Medulla oblongata (tissue), 1 donor: ENCODE measurements at regions not wholly inside any gene's neighbourhood (a gene's known extent, or its start where the extent isn't known, plus 50 kb on each side); places are given as distances from the start of the nearest gene placed in this dataset.

ENCODE experiments used
- DNase-seq: peaks from one replicate; pipeline ENCODE4 v3.0.0-alpha.2; 2015; ENCODE audit errors: extremely low spot score

DNA sequence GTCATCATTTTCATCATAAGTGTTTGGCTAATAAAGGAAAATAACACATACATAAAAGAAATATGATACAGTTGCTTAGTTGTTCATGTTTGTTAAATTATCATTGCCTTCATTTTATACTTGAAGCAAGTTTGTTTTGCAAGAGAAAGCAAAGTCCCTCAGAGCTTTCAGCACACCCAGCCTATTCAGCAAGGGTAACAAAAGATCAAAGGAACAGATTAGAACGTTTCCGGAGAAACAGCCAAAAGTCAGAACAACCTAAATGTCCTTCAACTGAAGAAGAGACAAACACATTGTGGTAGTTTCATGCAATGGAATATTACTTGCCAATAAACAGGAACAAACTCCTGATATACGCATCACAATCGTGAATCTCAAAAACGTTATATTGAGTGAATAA, 380.7 kb downstream of the MZT1 start:
- no peak for DNase-seq

DNA sequence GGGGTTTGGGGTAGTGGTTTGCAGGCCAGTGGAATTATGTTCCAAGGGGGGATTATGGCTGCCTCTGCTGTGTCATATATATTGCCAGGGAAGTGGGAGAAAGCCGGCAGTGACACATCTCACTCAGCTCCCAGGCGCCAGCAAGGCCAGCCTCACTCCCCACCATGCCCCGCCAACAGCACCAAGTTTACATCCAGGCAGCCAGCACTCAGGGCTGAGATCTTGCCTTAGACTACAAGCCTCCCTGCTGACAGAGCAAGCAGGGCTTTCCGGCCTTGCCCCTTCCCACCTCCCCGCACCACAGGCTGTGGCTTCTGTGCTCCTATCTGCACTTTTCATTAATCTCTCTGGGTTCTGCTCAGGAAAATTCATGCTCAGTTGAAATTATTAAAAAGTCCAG, 385.1 kb downstream of the MZT1 start:
- DNase-seq: no peak

DNA sequence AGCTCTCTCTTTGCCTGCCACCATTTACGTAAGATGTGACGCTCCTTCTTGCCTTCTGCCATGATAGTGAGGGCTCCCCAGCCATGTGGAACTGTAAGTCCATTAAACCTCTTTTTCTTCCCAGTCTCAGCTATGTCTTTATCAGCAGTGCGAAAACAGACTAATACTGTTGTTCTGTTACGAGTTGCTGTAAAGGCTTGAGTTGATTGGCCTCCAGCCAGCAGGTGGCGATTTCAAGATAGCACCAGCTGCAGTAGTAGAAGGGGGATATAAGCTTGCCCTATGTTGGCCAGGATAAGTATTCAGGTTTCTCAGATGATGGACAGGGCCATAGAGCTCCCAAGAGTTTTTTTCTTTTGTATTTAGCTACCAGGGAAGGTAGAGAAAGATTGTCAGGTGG, 385.5 kb downstream of the MZT1 start:
- DNase-seq: no peak

DNA sequence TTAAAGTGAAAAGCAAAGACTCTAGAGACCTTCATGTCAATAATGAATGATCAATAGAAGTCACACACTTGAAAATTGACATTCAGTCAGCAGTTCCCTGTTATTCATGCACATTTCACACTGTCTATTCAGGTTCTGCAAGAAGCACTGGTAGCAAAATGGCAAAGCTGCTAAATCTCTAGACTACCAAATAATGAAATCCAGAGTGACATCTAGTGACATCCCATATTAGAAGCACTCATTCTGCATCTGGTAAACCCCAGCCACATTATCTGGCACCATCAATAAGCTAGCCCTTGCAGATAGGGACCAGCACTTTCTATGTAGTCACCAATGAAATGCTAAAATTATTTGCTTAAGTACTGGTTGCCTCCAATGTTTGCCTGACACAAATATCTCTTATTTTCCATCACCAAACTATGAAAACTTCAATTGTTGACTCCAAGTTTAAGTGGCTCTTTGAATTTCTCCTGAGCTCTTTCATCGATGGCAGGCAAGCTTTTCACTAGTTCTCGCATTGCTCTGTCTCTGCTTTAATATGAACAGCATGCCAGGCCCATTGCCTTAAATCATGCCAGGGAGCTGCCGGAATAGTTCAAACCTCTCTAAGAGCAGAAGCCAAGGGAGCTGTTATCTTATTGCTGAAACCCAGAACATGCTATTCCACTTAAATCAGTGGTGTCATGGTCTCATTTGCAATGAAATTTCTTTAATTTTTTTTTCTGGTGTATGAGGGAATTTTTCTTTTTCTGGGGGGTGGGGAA, 409.9 kb downstream of the MZT1 start:
- peak; percentile 49 for DNase-seq

DNA sequence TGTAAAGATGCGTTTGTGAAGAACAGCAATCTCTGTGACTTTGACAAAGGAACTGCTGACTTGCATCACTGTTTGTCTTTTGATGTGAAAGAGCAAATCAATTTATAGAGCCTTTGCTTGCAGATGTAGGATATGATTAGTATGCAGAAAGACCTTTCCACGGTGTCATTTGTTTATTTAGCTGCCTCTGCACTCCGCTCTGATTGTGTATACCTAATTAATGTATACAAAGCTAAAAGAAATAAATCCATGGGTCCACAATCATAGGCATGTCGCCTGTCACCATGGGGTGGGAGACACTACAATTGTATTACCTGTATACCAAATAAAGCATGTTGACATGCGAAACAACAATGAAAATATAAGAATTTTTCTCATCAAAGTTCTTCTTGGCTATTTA, 410.7 kb downstream of the MZT1 start:
- DNase-seq: no peak

DNA sequence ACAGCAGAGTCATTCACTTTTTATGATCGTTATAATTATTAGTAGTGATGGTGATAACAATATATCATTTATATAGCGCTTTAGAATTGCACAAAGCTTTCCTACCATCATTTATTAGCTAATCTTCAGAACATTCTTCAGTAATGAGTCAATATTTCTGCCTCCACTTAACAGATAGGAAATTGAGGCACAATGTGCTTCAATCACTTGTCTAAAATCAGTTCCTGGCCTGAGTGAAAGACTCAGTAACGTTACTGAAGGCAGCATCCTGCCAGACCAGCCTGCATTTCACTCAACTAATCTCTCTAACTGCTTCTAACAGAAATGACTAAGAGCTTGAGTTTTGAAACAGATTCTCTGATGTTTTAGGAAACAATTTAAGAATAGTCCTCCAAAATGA, 412.1 kb downstream of the MZT1 start:
- DNase-seq: no peak

DNA sequence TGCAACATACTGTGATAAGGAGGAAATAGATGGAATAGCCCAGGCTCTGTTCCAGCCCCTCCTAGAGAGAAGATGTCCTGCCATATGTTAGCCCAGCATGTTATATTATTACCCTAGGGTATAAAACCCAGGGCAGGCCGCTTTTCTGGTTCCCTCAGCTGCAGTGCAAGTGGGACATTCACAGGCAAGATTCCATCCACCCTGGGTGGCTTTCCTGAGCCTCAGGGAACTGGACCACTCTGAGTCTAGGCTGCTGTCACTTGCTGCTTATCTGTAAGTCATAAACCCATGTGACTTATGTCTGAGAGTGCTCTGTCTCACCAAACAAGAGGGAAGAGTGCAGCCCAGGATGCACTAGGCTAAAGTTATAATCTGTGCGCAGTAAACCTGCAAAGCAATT, 413.2 kb downstream of the MZT1 start:
- DNase-seq: no peak

DNA sequence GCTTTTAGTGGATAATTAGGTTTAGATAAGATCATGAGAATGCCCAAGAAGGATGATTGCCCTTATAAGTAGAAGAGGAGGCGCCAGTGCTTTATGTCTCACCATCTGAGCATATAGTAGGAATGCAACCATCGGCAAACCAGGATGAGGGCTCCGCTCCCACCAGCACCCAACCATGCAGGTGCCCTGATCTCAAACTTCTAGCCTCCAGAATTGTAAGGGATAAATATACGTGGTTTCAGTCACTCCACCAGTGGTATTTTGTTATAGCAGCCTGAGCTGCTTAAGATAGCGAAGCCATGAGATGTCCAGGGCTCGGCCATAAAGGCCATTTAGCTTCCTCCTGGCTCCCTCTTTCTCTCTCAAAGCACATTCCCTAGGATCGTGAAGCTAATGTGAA, 413.9 kb downstream of the MZT1 start:
- DNase-seq: no peak

DNA sequence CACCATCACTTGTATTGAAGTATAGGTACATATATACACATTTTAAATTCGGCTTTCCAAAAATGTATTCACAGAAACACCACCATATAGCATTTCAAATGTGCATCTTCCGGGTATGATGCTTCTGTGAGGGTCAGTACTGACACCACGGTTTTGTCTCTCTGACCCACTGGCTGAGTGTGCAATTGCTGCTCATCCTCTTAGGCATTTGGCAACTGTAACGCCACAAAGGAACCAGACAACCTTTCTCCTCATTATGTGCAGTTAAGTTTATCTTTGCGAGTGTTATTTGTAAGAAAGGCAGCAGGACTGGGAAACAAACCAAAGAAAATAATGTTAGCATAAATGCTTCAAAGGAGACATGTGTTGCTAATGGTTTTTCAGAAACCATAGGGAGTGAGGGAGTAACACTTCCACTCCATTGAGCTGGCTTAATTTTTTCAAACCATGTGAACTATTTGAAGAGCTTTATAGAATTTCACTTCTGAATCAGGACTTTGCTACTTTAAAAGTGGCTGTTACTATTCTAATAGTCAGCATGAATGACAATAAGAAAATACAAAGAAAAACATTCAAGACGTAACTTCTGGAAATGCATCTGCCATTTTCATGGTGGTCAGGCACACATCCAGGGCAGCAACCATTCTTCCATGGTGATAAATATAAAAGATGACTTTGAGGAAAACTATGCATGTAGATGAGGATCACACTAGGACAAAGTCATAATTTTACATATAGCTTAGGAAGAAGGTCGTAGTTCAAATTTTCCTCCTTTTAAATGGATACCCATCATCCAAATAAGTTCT, 423.3 kb downstream of the MZT1 start:
- no peak for DNase-seq

DNA sequence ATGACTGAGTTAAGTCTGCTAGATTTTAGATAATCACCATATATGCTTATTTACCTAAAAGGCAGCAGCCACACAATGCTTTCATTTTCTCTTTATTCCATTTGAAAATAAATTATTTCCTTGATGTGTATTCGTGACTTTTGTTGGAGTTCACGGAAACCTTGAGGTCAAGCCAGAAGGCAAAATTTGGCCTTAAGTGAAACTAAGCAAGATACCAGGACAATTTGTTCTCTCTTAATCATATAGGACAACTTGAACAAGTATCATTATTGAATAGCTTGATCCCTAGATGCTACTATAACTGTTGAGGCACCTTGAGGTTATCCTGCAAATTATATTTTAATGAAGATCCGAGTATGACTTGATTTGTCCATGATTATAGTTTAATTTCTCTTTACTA, 429.2 kb upstream of the DACH1 start:
- DNase-seq: no peak

DNA sequence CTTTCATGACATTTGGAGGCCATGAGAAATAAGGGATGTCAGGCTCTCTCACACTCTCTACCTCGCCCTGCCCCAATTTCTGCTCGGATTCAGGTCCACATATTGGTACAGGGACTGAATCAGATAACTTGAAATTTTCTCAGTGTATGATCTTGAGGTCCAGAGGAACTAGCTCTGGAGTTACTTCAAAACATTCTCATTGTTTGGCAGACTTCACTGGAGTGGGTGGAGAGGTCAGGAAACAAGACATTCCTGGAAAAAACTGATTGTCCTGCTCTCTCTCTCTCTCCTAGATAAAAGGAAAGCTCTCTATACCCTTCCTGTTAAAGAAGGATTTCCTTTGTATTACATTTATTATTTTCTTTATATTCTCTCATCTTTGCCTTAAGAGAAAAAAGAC, 428.1 kb upstream of the DACH1 start:
- DNase-seq: no peak

DNA sequence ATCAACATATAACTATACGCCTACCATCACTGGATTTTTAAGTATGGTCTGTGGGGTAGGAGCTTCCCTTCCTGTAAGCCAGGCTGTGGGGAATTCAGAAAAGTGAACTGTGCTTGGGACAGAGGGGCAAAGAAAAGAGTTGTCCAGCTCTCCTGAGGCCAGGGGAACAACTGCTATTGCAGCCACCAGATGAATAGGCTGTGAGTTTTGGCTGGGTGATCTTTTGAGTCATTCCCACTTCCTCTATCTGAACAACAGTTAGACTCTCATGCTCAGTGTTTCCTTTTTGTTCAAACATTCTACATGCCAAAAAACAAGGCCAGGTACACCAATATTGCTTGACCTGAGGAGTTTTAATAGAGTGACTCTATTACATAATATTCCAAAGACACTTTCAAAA, 426.2 kb upstream of the DACH1 start:
- DNase-seq: no peak

DNA sequence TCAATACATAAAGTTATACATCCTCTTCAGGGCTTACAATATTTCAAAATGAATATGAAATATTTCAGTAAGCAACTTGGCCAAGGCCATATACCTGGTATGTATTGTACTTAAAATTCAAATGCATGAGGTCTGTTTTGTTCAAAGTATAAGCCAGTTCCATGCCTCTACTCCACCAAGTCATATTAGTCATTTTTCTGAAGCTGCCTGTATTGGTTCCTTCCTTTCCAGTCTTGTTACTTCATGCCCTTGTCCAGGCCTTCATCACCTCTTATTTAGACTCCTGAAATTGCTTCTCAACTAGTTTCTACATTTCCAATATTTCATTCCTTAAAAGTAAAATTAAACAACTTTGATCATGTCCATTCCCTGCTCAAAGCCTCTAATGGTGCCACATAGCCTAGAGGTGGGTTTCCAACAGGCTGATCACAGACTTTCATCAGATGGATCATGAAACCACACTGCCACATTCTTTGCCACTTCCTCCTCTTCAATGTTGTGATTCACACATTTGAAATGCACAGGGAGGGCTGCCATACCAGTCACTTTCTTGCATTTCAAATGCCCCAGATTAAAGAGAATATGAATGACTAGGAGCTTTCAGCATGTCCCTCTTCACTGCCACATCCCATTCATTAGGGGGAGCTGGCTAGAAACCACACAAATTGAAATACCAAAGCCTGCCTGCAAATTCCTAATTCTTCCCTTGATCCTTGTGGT, 424.1 kb upstream of the DACH1 start:
- no peak for DNase-seq

DNA sequence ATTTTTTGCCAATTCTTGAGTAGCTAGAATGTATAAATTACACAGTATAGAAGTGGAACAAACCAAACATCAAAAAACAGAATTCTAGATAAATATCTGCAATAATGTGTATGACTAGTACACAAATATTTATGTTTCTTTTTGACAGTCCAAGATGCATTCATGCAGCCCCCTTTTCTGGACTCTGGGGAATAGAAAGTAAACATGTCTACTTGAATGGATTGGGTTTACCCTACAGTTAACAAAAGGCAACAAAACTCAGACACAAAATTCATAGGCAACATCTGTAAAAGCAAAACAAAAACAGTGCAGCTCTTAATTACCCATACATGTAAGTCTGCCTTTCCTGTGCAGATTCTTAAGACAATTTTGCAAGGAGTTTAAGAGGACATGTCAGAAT, 419.4 kb upstream of the DACH1 start:
- DNase-seq: no peak

DNA sequence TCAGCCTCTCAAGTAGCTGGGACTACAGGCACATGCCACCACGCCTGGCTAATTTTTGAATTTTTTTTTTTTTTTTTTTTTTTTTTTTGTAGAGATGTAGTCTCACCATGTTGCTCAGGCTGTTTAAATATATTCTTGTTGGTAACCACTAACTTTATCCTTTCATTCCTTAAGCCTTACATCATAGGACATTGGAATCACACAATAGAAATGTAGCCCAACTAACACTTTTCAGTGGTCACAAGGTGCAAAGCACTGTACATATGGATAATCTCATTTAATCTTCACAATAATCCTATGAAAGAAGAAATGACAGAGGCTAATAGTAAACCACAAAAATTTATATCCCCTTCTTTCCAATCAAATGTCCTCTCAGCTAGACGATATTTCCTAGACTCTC, 417.8 kb upstream of the DACH1 start:
- no peak for DNase-seq

DNA sequence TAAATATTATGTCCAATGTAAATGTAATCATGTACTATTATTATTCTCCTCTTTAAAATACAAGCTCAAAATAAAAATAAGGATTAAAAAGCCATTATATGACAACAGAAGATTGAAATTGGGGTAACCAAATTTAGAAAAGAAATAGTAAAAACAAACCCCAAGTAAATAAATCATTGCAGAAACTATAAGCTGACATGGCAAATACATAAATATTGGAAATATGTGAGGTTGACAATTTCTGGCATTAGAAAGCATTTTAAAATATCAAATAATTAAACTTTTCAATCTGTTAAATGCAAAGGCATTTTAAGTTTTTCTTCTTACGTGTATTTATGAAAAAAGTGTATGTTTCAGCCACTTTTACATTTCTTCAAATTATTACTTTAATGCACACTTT, 394.7 kb upstream of the DACH1 start:
- no peak for DNase-seq

DNA sequence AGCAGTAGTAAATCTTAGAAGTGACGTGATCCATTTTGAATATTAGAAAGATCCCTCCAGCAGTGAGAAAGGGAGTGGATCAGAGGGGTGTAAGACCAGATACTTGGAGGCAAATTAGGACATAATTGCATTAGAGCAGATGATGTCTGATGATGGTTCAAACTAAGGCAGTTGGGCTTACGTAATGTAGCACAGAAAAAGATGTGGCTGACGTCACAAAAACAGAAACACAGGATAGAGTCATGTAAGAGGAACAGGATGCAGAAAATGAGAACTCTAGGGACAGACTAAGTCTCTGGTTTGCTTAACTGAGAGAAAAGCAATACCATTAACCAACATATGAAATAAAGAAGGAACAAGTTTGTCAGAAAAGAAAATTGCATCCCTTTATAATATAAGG, 392.5 kb upstream of the DACH1 start:
- no peak for DNase-seq

DNA sequence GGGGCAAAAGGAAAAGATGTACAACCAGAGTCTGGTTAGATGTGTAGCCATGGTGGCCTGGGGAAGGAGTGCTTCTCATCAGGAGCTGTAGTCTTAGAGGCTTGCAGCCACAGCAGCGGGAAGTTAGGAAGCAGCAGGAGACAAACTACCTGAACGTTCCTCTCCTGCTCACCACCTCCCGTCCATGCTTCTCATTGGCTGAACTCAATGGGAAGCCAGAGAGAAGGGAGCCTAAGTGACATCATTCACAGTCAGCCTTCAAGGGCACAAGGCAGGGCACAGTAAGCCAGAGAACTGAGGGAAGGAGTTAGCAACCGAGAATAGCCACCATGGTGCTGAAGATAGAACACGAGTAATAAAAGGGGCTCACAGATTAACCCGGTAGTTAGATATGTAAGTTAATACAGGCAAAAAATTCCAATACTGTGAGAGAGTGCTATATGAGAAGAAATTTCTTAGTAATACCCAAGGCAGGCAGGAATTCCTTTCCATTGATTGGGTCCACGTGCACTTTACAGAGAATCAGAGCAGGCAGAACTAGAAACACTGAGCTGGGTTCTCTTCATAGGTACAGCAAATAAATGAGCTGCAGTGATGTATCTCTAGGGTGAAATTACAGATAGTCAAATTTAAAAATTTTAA, 391.5 kb upstream of the DACH1 start:
- no peak for DNase-seq

DNA sequence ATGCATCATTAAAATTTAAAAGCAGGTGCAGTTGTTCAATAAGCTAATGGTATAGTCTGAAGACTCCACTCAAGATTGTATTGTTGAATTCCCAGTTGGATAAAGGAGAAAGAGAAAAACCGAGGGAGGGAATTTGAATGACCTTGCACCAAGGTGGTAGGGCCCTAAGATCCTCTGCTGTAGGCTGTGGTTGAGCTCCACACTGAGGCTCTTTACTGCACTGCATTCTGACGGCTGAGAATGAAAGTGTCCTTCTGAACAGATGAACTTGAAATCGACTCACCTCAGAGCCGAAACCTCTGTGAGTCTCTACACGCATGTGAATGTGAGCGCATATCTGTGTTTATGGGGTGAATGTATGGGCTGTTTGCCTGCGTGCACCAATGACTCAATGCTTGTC, 388.9 kb upstream of the DACH1 start:
- DNase-seq: peak; percentile 70

DNA sequence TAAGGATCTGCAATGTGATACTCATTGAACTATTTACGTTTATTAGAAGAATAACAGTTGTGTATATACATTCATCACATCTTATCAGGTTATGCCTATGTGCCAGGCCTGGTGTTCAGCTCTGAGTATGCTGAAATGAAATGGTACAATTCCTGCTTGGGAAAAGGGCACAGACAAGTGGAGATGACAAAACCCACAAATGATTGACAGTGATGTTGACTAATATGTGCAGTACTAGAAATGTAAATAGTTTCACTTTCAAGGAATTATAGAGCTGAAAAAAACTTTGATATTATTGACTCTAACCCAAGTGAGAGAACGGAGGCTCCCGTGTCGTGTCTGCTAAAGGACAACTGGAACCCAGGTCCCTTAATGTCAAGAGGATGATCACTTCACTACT, 386.8 kb upstream of the DACH1 start:
- no peak for DNase-seq

DNA sequence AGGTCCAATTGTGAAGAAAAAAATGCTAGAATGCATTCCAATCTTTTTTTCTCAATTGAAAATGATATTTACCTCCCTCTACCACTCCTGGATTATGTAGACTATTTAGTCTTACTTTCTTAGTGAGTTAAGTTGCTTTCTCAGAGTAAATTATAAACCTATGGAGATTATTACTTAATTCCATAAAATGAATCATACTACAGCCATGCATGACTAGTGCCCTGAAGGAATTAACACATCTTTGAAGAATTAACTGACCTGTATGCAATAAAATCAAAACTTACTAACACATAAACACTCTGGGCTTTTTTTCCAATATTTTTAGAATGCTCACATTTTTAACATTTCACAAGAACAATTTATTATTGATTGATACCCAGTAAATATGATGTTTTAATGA, 379.4 kb upstream of the DACH1 start:
- no peak for DNase-seq

DNA sequence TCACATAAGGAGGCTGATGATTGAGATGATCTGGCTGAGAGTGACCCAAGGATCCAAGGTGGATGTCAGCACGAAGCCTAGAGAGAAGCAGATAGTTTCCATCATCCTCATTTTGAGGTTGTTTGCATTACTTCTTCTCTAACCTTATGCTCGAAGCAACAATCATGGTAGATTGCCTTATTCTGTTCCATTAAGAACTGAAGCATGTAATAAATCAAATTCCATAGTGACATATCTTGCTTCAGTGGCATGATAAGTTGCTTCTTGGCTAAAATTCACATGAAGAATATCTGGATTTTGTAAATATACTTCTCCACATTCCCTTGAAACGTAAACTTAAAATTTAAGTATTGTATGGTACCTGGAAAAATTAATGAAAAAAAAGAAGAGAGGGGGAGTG, 377.8 kb upstream of the DACH1 start:
- no peak for DNase-seq
